Smooth muscle cell (in vitro differentiated cells): ENCODE measurements at regions not wholly inside any gene's neighbourhood (a gene's known extent, or its start where the extent isn't known, plus 50 kb on each side); places are given as distances from the start of the nearest gene placed in this dataset.

Experiments used
- DNase-seq: peaks from one replicate; lab custom pipeline; 2025; ENCODE audit not compliant: unreplicated experiment; lab: John Stamatoyannopoulos, UW
- H2AFZ ChIP-seq: fragments of 200-600 bp; sonication (generic); 2 replicates; pipeline ENCODE4 v1.6.0; 2016; ENCODE audit warnings: antibody characterized with exemption, low read depth, mild to moderate bottlenecking
- H3F3A ChIP-seq: fragments of 200-600 bp; sonication (generic); 2 replicates; pipeline ENCODE4 v1.6.0; 2017; ENCODE audit warnings: antibody characterized with exemption, low read depth
- H3K27ac ChIP-seq: fragments of 200-600 bp; sonication (generic); 2 replicates; pipeline ENCODE4 v1.5.1; 2016; ENCODE audit warnings: low read depth, mild to moderate bottlenecking
- H3K27me3 ChIP-seq: fragments of 200-600 bp; sonication (generic); 2 replicates; pipeline ENCODE4 v1.6.1; 2016; ENCODE audit warnings: low read depth, mild to moderate bottlenecking
- H3K36me3 ChIP-seq: fragments of 200-600 bp; sonication (generic); 2 replicates; pipeline ENCODE4 v1.5.1; 2016; ENCODE audit warnings: low read depth
- H3K4me1 ChIP-seq: fragments of 200-600 bp; sonication (generic); 2 replicates; pipeline ENCODE4 v1.5.1; 2016; ENCODE audit warnings: low read depth
- H3K4me2 ChIP-seq: fragments of 200-600 bp; sonication (generic); 2 replicates; pipeline ENCODE4 v1.6.0; 2016; ENCODE audit warnings: mild to moderate bottlenecking
- H3K4me3 ChIP-seq: fragments of 200-600 bp; sonication (generic); 2 replicates; pipeline ENCODE4 v1.5.1; 2016; ENCODE audit warnings: mild to moderate bottlenecking
- H3K79me2 ChIP-seq: fragments of 200-600 bp; sonication (generic); 2 replicates; pipeline ENCODE4 v1.6.0; 2016; ENCODE audit warnings: low read depth, mild to moderate bottlenecking
- H3K9ac ChIP-seq: fragments of 200-600 bp; sonication (generic); 2 replicates; pipeline ENCODE4 v1.6.0; 2016; ENCODE audit warnings: low read depth
- H3K9me3 ChIP-seq: fragments of 200-600 bp; sonication (generic); replicated peaks from 2 replicates; pipeline ENCODE4 v1.5.1; 2016; ENCODE audit warnings: low read depth
- H4K20me1 ChIP-seq: fragments of 200-600 bp; sonication (generic); 2 replicates; pipeline ENCODE4 v1.6.0; 2016; ENCODE audit warnings: low read depth
- CTCF ChIP-seq: fragments of 200-600 bp; sonication (generic); IDR thresholded peaks from 2 replicates; pipeline ENCODE4 v1.5.1; 2017; ENCODE audit warnings: borderline replicate concordance, mild to moderate bottlenecking, antibody characterized with exemption; ENCODE audit not compliant: insufficient read depth, poor library complexity, severe bottlenecking
- WGBS: methylation state at CpG from one replicate; pipeline ENCODE4 v1.1.7; 2016; ENCODE audit warnings: low lambda C conversion rate; 5-methylcytosine and 5-hydroxymethylcytosine counted together

DNA sequence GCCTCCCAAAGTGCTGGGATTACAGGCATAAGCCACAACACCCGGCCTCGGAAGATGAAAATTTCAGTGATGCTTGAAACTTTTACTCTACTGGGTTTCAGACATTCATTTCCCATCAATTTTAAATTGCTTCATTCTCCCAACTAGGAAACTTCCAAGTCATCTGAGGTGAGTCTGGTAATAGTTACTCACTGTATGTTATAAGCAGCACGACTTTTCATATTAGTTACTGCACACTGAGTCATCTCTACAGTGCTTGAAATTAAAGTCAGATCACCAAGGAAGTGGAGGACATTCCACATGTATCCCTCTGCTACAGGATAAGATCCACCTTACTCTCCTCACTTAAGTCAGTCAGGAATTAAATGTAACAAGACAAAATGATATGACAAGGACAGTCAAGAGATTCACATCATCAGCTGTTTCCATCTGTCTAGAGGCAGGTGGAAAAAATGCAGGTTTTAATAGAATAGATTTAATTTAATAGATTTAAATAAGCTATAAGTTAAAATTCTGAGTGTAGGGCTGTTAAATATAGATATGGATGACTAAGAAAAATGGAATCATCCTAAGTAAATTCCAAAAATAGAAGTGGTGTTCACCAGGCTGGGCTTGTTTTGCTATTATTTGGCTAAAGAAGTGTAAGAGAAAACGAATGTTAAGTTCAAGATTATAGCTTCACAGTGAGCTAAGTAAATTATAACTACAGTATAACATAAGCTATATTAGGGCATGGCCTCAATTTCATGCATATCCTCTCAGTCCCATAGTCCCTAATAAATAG, 104.4 kb downstream of the TMCO5A start:
- H3K9me3 ChIP-seq = no peaks in the 10 kb centered on the region
- no peaks in the 10 kb centered on the region for H3K79me2 ChIP-seq
- peaks cover 22% of the 10 kb centered on the region for H3F3A ChIP-seq
- no peak for TF ChIP-seq CTCF
- no peaks in the 10 kb centered on the region for H3K27me3 ChIP-seq
- no peak for DNase-seq
- H3K4me3 ChIP-seq = no peak overlapping the region
- H3K27ac ChIP-seq = peak overlapping the region; percentile 56
- 58% methylated on average over 4 of the region's 4 CpGs for WGBS
- H3K36me3 ChIP-seq = no peaks in the 10 kb centered on the region
- peak overlapping the region; percentile 76 for H3K4me2 ChIP-seq
- no peak overlapping the region for H3K9ac ChIP-seq
- no peaks in the 10 kb centered on the region for H4K20me1 ChIP-seq
- peaks cover 26% of the 10 kb centered on the region for H3K4me1 ChIP-seq
- H2AFZ ChIP-seq = no peak overlapping the region

- Histone ChIP-seq H2AFZ (no peak overlapping the region), H3K27me3 (no peaks in the 10 kb centered on the region), H3K27ac (peak overlapping the region; percentile 56), H3F3A (peaks cover 22% of the 10 kb centered on the region), H3K9ac (no peak overlapping the region), H3K4me3 (no peak overlapping the region), H4K20me1 (no peaks in the 10 kb centered on the region), H3K36me3 (no peaks in the 10 kb centered on the region), H3K4me1 (peaks cover 26% of the 10 kb centered on the region), H3K4me2 (no peak overlapping the region), H3K79me2 (no peaks in the 10 kb centered on the region), H3K9me3 (no peaks in the 10 kb centered on the region)
- WGBS = 96% methylated on average over 2 of the region's 2 CpGs
- DNase-seq = no peak
- TF ChIP-seq CTCF = no peak
Observed at GRCh38 chr15:38040615-38041014, 106.2 kb downstream of the TMCO5A start.

GRCh38 chr15:38041576-38041975, 107.1 kb downstream of the TMCO5A start:
- Histone ChIP-seq H2AFZ (no peak overlapping the region), H3F3A (peaks cover 22% of the 10 kb centered on the region), H3K27ac (peak overlapping the region; percentile 70), H3K4me1 (peaks cover 26% of the 10 kb centered on the region), H3K36me3 (no peaks in the 10 kb centered on the region), H3K4me2 (peak overlapping the region; percentile 61), H3K27me3 (no peaks in the 10 kb centered on the region), H3K79me2 (no peaks in the 10 kb centered on the region), H4K20me1 (no peaks in the 10 kb centered on the region), H3K9ac (no peak overlapping the region), H3K4me3 (no peak overlapping the region), H3K9me3 (no peaks in the 10 kb centered on the region)
- WGBS = 3% methylated on average over 2 of the region's 2 CpGs
- no peak for TF ChIP-seq CTCF
- no peak for DNase-seq

- no peak for TF ChIP-seq CTCF
- H3K9me3 ChIP-seq = no peaks in the 10 kb centered on the region
- no peaks in the 10 kb centered on the region for H3K79me2 ChIP-seq
- H3K4me3 ChIP-seq = no peak overlapping the region
- H3K36me3 ChIP-seq = no peaks in the 10 kb centered on the region
- no peak overlapping the region for H3K9ac ChIP-seq
- no peak for DNase-seq
- H3K27me3 ChIP-seq = no peaks in the 10 kb centered on the region
- H3K4me2 ChIP-seq = peak overlapping the region; percentile 61
- WGBS = 61% methylated on average over 1 of the region's 1 CpG
- peak overlapping the region; percentile 70 for H3K27ac ChIP-seq
- H2AFZ ChIP-seq = no peak overlapping the region
- peaks cover 22% of the 10 kb centered on the region for H3F3A ChIP-seq
- H4K20me1 ChIP-seq = no peaks in the 10 kb centered on the region
- H3K4me1 ChIP-seq = peaks cover 26% of the 10 kb centered on the region
Observed at GRCh38 chr15:38042211-38042610, 107.8 kb downstream of the TMCO5A start.
